ENCODE measurements at regions not wholly inside any gene's neighbourhood (a gene's known extent, or its start where the extent isn't known, plus 50 kb on each side); places are given as distances from the start of the nearest gene placed in this dataset.

- Mint-ChIP-seq H3K36me3 (no peaks in the 10 kb centered on the region), H3K27me3 (ENCODE audit: low read depth) (no peaks in the 10 kb centered on the region), H3K27ac (no peak overlapping the region), H3K4me1 (peaks cover 5% of the 10 kb centered on the region), H3K4me3 (no peak overlapping the region), H3K9me3 (peaks cover 72% of the 10 kb centered on the region)
- no peak for TF ChIP-seq CTCF (IDR thresholded peaks at IDR 0.05; ENCODE audit: unreplicated experiment)
- DNase-seq (ENCODE audit: low spot score in 2 of 2, unreplicated experiment in 2 of 2): no peak
These were observed 118.5 kb downstream of the VSIG4 start for GRCh38 chrX:65921363-65921762.

- Mint-ChIP-seq H3K27ac (no peak overlapping the region), H3K9me3 (peaks cover 74% of the 10 kb centered on the region)
These were observed 119.3 kb downstream of the VSIG4 start for GRCh38 chrX:65920620-65921019.

GRCh38 chrX:65910899-65911298, 129.0 kb downstream of the VSIG4 start:
- peaks cover 45% of the 10 kb centered on the region for H3K9me3 Mint-ChIP-seq
- TF ChIP-seq CTCF (IDR thresholded peaks at IDR 0.05; ENCODE audit: unreplicated experiment): no peak
- H3K4me1 Mint-ChIP-seq: no peaks in the 10 kb centered on the region
- no peak overlapping the region for H3K4me3 Mint-ChIP-seq
- H3K27ac Mint-ChIP-seq: no peak overlapping the region
- H3K36me3 Mint-ChIP-seq: no peaks in the 10 kb centered on the region
- no peaks in the 10 kb centered on the region for H3K27me3 Mint-ChIP-seq (ENCODE audit: low read depth)
- no peak for DNase-seq (ENCODE audit: low spot score in 2 of 2, unreplicated experiment in 2 of 2)

More at GRCh38 chrX:65920620-65921019, 119.3 kb downstream of the VSIG4 start:
- TF ChIP-seq CTCF (IDR thresholded peaks at IDR 0.05; ENCODE audit: unreplicated experiment): no peak
- Mint-ChIP-seq H3K4me1 (peaks cover 5% of the 10 kb centered on the region), H3K4me3 (no peak overlapping the region), H3K36me3 (no peaks in the 10 kb centered on the region), H3K27me3 (ENCODE audit: low read depth) (no peaks in the 10 kb centered on the region)
- no peak for DNase-seq (ENCODE audit: low spot score in 2 of 2, unreplicated experiment in 2 of 2)

- no peaks in the 10 kb centered on the region for H3K36me3 Mint-ChIP-seq
- no peaks in the 10 kb centered on the region for H3K4me1 Mint-ChIP-seq
- H3K4me3 Mint-ChIP-seq: no peak overlapping the region
- H3K27me3 Mint-ChIP-seq (ENCODE audit: low read depth): no peaks in the 10 kb centered on the region
- peaks cover 21% of the 10 kb centered on the region for H3K9me3 Mint-ChIP-seq
- no peak for TF ChIP-seq CTCF (IDR thresholded peaks at IDR 0.05; ENCODE audit: unreplicated experiment)
- DNase-seq (ENCODE audit: low spot score in 2 of 2, unreplicated experiment in 2 of 2): no peak
- no peak overlapping the region for H3K27ac Mint-ChIP-seq
These were observed 136.1 kb downstream of the VSIG4 start for GRCh38 chrX:65903750-65904149.

- no peak overlapping the region for H3K27ac Mint-ChIP-seq
- TF ChIP-seq CTCF (IDR thresholded peaks at IDR 0.05; ENCODE audit: unreplicated experiment): no peak
- H3K4me3 Mint-ChIP-seq: no peak overlapping the region
- DNase-seq (ENCODE audit: low spot score in 2 of 2, unreplicated experiment in 2 of 2): no peak
- peaks cover 23% of the 10 kb centered on the region for H3K9me3 Mint-ChIP-seq
- H3K27me3 Mint-ChIP-seq (ENCODE audit: low read depth): no peaks in the 10 kb centered on the region
- H3K36me3 Mint-ChIP-seq: no peaks in the 10 kb centered on the region
- H3K4me1 Mint-ChIP-seq: no peaks in the 10 kb centered on the region
These were observed 137.9 kb downstream of the VSIG4 start for GRCh38 chrX:65902011-65902410.

Data from mesothelial cell of epicardium (in vitro differentiated cells).